ENCODE measurements at regions not wholly inside any gene's neighbourhood (a gene's known extent, or its start where the extent isn't known, plus 50 kb on each side); places are given as distances from the start of the nearest gene placed in this dataset.

- no peak overlapping the region for H3K4me3 ChIP-seq (ENCODE audit: control insufficient read depth in 2 of 3, extremely low read depth in 1 of 3, insufficient read depth in 2 of 3, low read depth in 1 of 3, low read length in 3 of 3)
- H3K79me2 ChIP-seq (ENCODE audit: control insufficient read depth, insufficient read depth, low read length), result no peaks in the 10 kb centered on the region
- no peak for DNase-seq (ENCODE audit: low read depth, low spot score)
- H3K9ac ChIP-seq (ENCODE audit: control insufficient read depth, extremely low read depth, insufficient read depth, low read length), result no peak overlapping the region
- no peak overlapping the region for H3K27ac ChIP-seq (ENCODE audit: control insufficient read depth, insufficient read depth, low read length)
- dilution Hi-C loops (cut with MboI; ENCODE audit: extremely low pct_ligation_motif_present, low sequenced_read_pairs), result no loop called here
- H3K9me1 ChIP-seq (ENCODE audit: control insufficient read depth, extremely low read depth, insufficient read depth, low read length), result no peaks in the 10 kb centered on the region
- no peaks in the 10 kb centered on the region for H3K36me3 ChIP-seq (ENCODE audit: control insufficient read depth in 2 of 2, extremely low read depth in 1 of 2, insufficient read depth in 2 of 2, low read length in 2 of 2)
- no peaks in the 10 kb centered on the region for H3K27me3 ChIP-seq (ENCODE audit: control insufficient read depth, extremely low read depth, insufficient read depth, low read length)
- H3K9me3 ChIP-seq (ENCODE audit: control insufficient read depth, low read depth, low read length), result peaks cover 15% of the 10 kb centered on the region
- no peak overlapping the region for H3K4me2 ChIP-seq (ENCODE audit: control insufficient read depth, extremely low read depth, insufficient read depth, low read depth, low read length)
- H2AFZ ChIP-seq (ENCODE audit: control insufficient read depth, low read length), result no peak overlapping the region
- no peak for TF ChIP-seq CTCF (optimal IDR thresholded peaks at IDR 0.05 in 1 of 3, IDR thresholded peaks at IDR 0.05 in 1 of 3, conservative IDR thresholded peaks at IDR 0.05 in 1 of 3; ENCODE audit: extremely low read depth in 1 of 3, insufficient read depth in 2 of 3, low read length in 3 of 3)
- no peak for TF ChIP-seq EZH2 (IDR thresholded peaks at IDR 0.05; ENCODE audit: low read length)
- no peaks in the 10 kb centered on the region for H4K20me1 ChIP-seq (ENCODE audit: control insufficient read depth, extremely low read depth, insufficient read depth, low read length)
- H3K4me1 ChIP-seq (ENCODE audit: control insufficient read depth, extremely low read depth, insufficient read depth, low read length), result no peaks in the 10 kb centered on the region
- no peak for FAIRE-seq
Observed at GRCh38 chr16:6692874-6693273, 639.8 kb upstream of the RBFOX1 start.

GRCh38 chr16:6690741-6691140, 641.9 kb upstream of the RBFOX1 start:
- dilution Hi-C loops (cut with MboI; ENCODE audit: extremely low pct_ligation_motif_present, low sequenced_read_pairs), result no loop called here
- no peaks in the 10 kb centered on the region for H3K9me1 ChIP-seq (ENCODE audit: control insufficient read depth, extremely low read depth, insufficient read depth, low read length)
- no peaks in the 10 kb centered on the region for H3K36me3 ChIP-seq (ENCODE audit: control insufficient read depth in 2 of 2, extremely low read depth in 1 of 2, insufficient read depth in 2 of 2, low read length in 2 of 2)
- no peaks in the 10 kb centered on the region for H3K27me3 ChIP-seq (ENCODE audit: control insufficient read depth, extremely low read depth, insufficient read depth, low read length)
- H2AFZ ChIP-seq (ENCODE audit: control insufficient read depth, low read length), result no peak overlapping the region
- no peak overlapping the region for H3K27ac ChIP-seq (ENCODE audit: control insufficient read depth, insufficient read depth, low read length)
- FAIRE-seq (no peak), DNase-seq (ENCODE audit: low read depth, low spot score) (no peak)
- H3K79me2 ChIP-seq (ENCODE audit: control insufficient read depth, insufficient read depth, low read length), result no peaks in the 10 kb centered on the region
- H3K4me3 ChIP-seq (ENCODE audit: control insufficient read depth in 2 of 3, extremely low read depth in 1 of 3, insufficient read depth in 2 of 3, low read depth in 1 of 3, low read length in 3 of 3), result no peak overlapping the region
- TF ChIP-seq EZH2 (IDR thresholded peaks at IDR 0.05; ENCODE audit: low read length) (no peak), CTCF (optimal IDR thresholded peaks at IDR 0.05 in 1 of 3, IDR thresholded peaks at IDR 0.05 in 1 of 3, conservative IDR thresholded peaks at IDR 0.05 in 1 of 3; ENCODE audit: extremely low read depth in 1 of 3, insufficient read depth in 2 of 3, low read length in 3 of 3) (no peak)
- H3K4me2 ChIP-seq (ENCODE audit: control insufficient read depth, extremely low read depth, insufficient read depth, low read depth, low read length), result no peak overlapping the region
- H3K9ac ChIP-seq (ENCODE audit: control insufficient read depth, extremely low read depth, insufficient read depth, low read length), result no peak overlapping the region
- no peaks in the 10 kb centered on the region for H4K20me1 ChIP-seq (ENCODE audit: control insufficient read depth, extremely low read depth, insufficient read depth, low read length)
- H3K4me1 ChIP-seq (ENCODE audit: control insufficient read depth, extremely low read depth, insufficient read depth, low read length), result no peaks in the 10 kb centered on the region
- H3K9me3 ChIP-seq (ENCODE audit: control insufficient read depth, low read depth, low read length), result peaks cover 14% of the 10 kb centered on the region

Measured in keratinocyte (primary cell).